Neural progenitor cell (in vitro differentiated cells): ENCODE measurements at regions not wholly inside any gene's neighbourhood (a gene's known extent, or its start where the extent isn't known, plus 50 kb on each side); places are given as distances from the start of the nearest gene placed in this dataset.

Experiments used
- DNase-seq: peaks from one replicate; pipeline ENCODE4 v3.0.0-alpha.2; 2016; ENCODE audit warnings: low spot score
- H2AFZ ChIP-seq: fragments of 200-600 bp; sonication (generic); replicated peaks from 2 replicates; pipeline ENCODE4 v1.6.1; 2016; ENCODE audit warnings: antibody characterized with exemption
- H3F3A ChIP-seq: fragments of 200-600 bp; sonication (generic); 2 replicates; pipeline ENCODE4 v1.6.1; 2016; ENCODE audit warnings: antibody characterized with exemption, low read depth
- H3K27ac ChIP-seq: fragments of 200-600 bp; sonication (generic); 2 replicates; pipeline ENCODE4 v1.5.1; 2016; ENCODE audit warnings: mild to moderate bottlenecking
- H3K27me3 ChIP-seq: fragments of 200-600 bp; sonication (generic); 2 replicates; pipeline ENCODE4 v1.6.1; 2016; ENCODE audit warnings: mild to moderate bottlenecking, moderate library complexity
- H3K36me3 ChIP-seq: fragments of 200-600 bp; sonication (generic); 2 replicates; pipeline ENCODE4 v1.5.1; 2016
- H3K4me1 ChIP-seq: fragments of 200-600 bp; sonication (generic); 2 replicates; pipeline ENCODE4 v1.6.1; 2016; ENCODE audit warnings: mixed run types
- H3K4me2 ChIP-seq: fragments of 200-600 bp; sonication (generic); 2 replicates; pipeline ENCODE4 v1.6.1; 2016
- H3K4me3 ChIP-seq: fragments of 200-600 bp; sonication (generic); 2 replicates; pipeline ENCODE4 v1.5.1; 2016
- H3K79me2 ChIP-seq: fragments of 200-600 bp; sonication (generic); 2 replicates; pipeline ENCODE4 v1.6.1; 2016; ENCODE audit warnings: low read depth
- H3K9ac ChIP-seq: fragments of 200-600 bp; sonication (generic); 2 replicates; pipeline ENCODE4 v1.6.1; 2016
- H3K9me3 ChIP-seq: fragments of 200-600 bp; sonication (generic); 2 replicates; pipeline ENCODE4 v1.5.1; 2016; ENCODE audit warnings: low read depth
- H4K20me1 ChIP-seq: fragments of 200-600 bp; sonication (generic); 2 replicates; pipeline ENCODE4 v1.6.1; 2016; ENCODE audit warnings: low read depth
- H3K27ac Mint-ChIP-seq: 3 replicates; pipeline ENCODE4 v1.8.0; 2021; ENCODE audit warnings: mixed read lengths
- H3K27me3 Mint-ChIP-seq: 2 replicates; pipeline ENCODE4 v1.8.0; 2022; ENCODE audit warnings: low read depth, mild to moderate bottlenecking, inconsistent platforms, moderate library complexity, mixed read lengths; ENCODE audit not compliant: insufficient read depth
- H3K36me3 Mint-ChIP-seq: 3 replicates; pipeline ENCODE4 v1.8.0; 2021; ENCODE audit warnings: mixed read lengths
- H3K4me1 Mint-ChIP-seq: 3 replicates; pipeline ENCODE4 v1.8.0; 2021; ENCODE audit warnings: mixed read lengths
- H3K4me3 Mint-ChIP-seq: 3 replicates; pipeline ENCODE4 v1.8.0; 2021; ENCODE audit warnings: mild to moderate bottlenecking, moderate library complexity, mixed read lengths
- H3K9me3 Mint-ChIP-seq: 3 replicates; pipeline ENCODE4 v1.8.0; 2020; ENCODE audit warnings: mixed read lengths
- CTCF ChIP-seq: fragments of 200-600 bp; sonication (generic); IDR thresholded peaks from 2 replicates; pipeline ENCODE4 v1.5.1; 2017; ENCODE audit warnings: antibody characterized with exemption, mild to moderate bottlenecking
- EZH2 ChIP-seq: fragments of 200-600 bp; sonication (generic); IDR thresholded peaks from 2 replicates; pipeline ENCODE4 v1.6.1; 2017; ENCODE audit warnings: antibody characterized with exemption, mild to moderate bottlenecking, moderate library complexity
- EZH2phosphoT487 ChIP-seq: fragments of 200-600 bp; sonication (generic); IDR thresholded peaks from 2 replicates; pipeline ENCODE4 v1.6.1; 2017; ENCODE audit warnings: antibody characterized with exemption

- DNase-seq, result peak; percentile 15
- no peak overlapping the region for H3K27ac ChIP-seq
- Mint-ChIP-seq H3K4me1 (peaks cover 3% of the 10 kb centered on the region), H3K27ac (no peak overlapping the region), H3K9me3 (no peaks in the 10 kb centered on the region), H3K27me3 (peaks cover 7% of the 10 kb centered on the region), H3K36me3 (no peaks in the 10 kb centered on the region), H3K4me3 (no peak overlapping the region)
- H3F3A ChIP-seq, result no peaks in the 10 kb centered on the region
- H3K9ac ChIP-seq, result no peak overlapping the region
- no peak overlapping the region for H3K4me3 ChIP-seq
- H3K4me2 ChIP-seq, result peak overlapping the region; percentile 12
- H4K20me1 ChIP-seq, result no peaks in the 10 kb centered on the region
- no peaks in the 10 kb centered on the region for H3K9me3 ChIP-seq
- TF ChIP-seq CTCF (no peak), EZH2phosphoT487 (peak; percentile 69)
- H3K36me3 ChIP-seq, result no peaks in the 10 kb centered on the region
- no peak overlapping the region for H2AFZ ChIP-seq
- H3K27me3 ChIP-seq, result no peaks in the 10 kb centered on the region
- no peaks in the 10 kb centered on the region for H3K79me2 ChIP-seq
- peaks cover 10% of the 10 kb centered on the region for H3K4me1 ChIP-seq
Observed at GRCh38 chr17:11082559-11082958, 158.5 kb upstream of the SHISA6 start.

DNA sequence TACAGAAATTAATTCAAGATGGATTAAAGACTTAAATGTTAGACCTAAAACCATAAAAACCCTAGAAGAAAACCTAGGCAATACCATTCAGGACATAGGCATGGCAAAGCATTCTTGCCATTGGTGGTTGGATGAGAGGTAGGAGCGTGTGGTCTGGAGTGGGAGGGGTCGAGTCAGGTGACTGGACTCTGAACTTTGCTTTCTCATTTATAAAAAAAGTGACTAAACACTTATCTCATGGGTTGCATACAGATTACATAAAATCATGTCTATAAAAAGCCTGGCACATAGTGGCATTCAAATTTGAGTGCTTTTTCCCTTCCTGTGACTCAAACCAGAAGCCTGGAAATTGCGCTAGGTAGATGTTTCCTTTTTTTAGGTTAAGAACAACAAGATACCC, 159.7 kb upstream of the SHISA6 start:
- no peak overlapping the region for H3K4me3 ChIP-seq
- Mint-ChIP-seq H3K9me3 (no peaks in the 10 kb centered on the region), H3K4me1 (peaks cover 3% of the 10 kb centered on the region), H3K36me3 (no peaks in the 10 kb centered on the region), H3K27me3 (peaks cover 7% of the 10 kb centered on the region), H3K27ac (no peak overlapping the region), H3K4me3 (no peak overlapping the region)
- H3K27ac ChIP-seq, result no peak overlapping the region
- no peak for TF ChIP-seq EZH2
- no peak for TF ChIP-seq EZH2phosphoT487
- TF ChIP-seq CTCF, result no peak
- H3K36me3 ChIP-seq, result no peaks in the 10 kb centered on the region
- peaks cover 10% of the 10 kb centered on the region for H3K4me1 ChIP-seq
- H3K9me3 ChIP-seq, result no peaks in the 10 kb centered on the region
- no peaks in the 10 kb centered on the region for H4K20me1 ChIP-seq
- no peak for DNase-seq
- no peaks in the 10 kb centered on the region for H3K79me2 ChIP-seq
- no peaks in the 10 kb centered on the region for H3K27me3 ChIP-seq
- H3K9ac ChIP-seq, result no peak overlapping the region
- H2AFZ ChIP-seq, result no peak overlapping the region
- H3K4me2 ChIP-seq, result no peak overlapping the region
- no peaks in the 10 kb centered on the region for H3F3A ChIP-seq

GRCh38 chr17:11077673-11078072, 163.3 kb upstream of the SHISA6 start:
- Histone ChIP-seq H4K20me1 (no peaks in the 10 kb centered on the region), H3K27me3 (no peaks in the 10 kb centered on the region), H3K36me3 (no peaks in the 10 kb centered on the region), H2AFZ (no peak overlapping the region), H3F3A (no peaks in the 10 kb centered on the region), H3K4me3 (no peak overlapping the region), H3K79me2 (no peaks in the 10 kb centered on the region), H3K9ac (no peak overlapping the region), H3K4me2 (no peak overlapping the region), H3K27ac (no peak overlapping the region), H3K4me1 (peaks cover 15% of the 10 kb centered on the region), H3K9me3 (no peaks in the 10 kb centered on the region)
- no peaks in the 10 kb centered on the region for H3K36me3 Mint-ChIP-seq
- H3K4me3 Mint-ChIP-seq, result no peak overlapping the region
- no peak for DNase-seq
- H3K4me1 Mint-ChIP-seq, result peaks cover 2% of the 10 kb centered on the region
- H3K9me3 Mint-ChIP-seq, result no peaks in the 10 kb centered on the region
- H3K27ac Mint-ChIP-seq, result no peak overlapping the region
- TF ChIP-seq EZH2, result no peak
- no peak for TF ChIP-seq CTCF
- no peak for TF ChIP-seq EZH2phosphoT487
- H3K27me3 Mint-ChIP-seq, result peaks cover 2% of the 10 kb centered on the region

GRCh38 chr17:11074451-11074850, 166.6 kb upstream of the SHISA6 start:
- Mint-ChIP-seq H3K9me3 (peaks cover 4% of the 10 kb centered on the region), H3K27ac (no peak overlapping the region), H3K4me3 (no peak overlapping the region), H3K4me1 (no peaks in the 10 kb centered on the region), H3K27me3 (peaks cover 2% of the 10 kb centered on the region), H3K36me3 (no peaks in the 10 kb centered on the region)
- DNase-seq, result peak; percentile 37
- Histone ChIP-seq H3K9me3 (no peaks in the 10 kb centered on the region), H3K9ac (no peak overlapping the region), H2AFZ (peak overlapping the region; percentile 71), H4K20me1 (no peaks in the 10 kb centered on the region), H3K27me3 (no peaks in the 10 kb centered on the region), H3K4me1 (peaks cover 9% of the 10 kb centered on the region), H3K79me2 (no peaks in the 10 kb centered on the region), H3K4me2 (peak overlapping the region; percentile 11), H3K36me3 (no peaks in the 10 kb centered on the region), H3K27ac (no peak overlapping the region), H3K4me3 (no peak overlapping the region), H3F3A (no peaks in the 10 kb centered on the region)
- TF ChIP-seq EZH2phosphoT487, result no peak
- TF ChIP-seq EZH2, result no peak
- TF ChIP-seq CTCF, result no peak
